Gastroesophageal sphincter (tissue), 2 donors: ENCODE measurements at regions not wholly inside any gene's neighbourhood (a gene's known extent, or its start where the extent isn't known, plus 50 kb on each side); places are given as distances from the start of the nearest gene placed in this dataset.

ENCODE experiments used
- POLR2A ChIP-seq, 2 donors: fragments of 450-650 bp; IDR thresholded peaks; one replicate each; pipeline ENCODE4 v1.6.1; 2017; ENCODE audit warnings: antibody characterized with exemption in 2 of 2, mild to moderate bottlenecking in 2 of 2, moderate library complexity in 1 of 2
- POLR2AphosphoS5 ChIP-seq: sonication (generic); formaldehyde crosslinking; IDR thresholded peaks from one replicate; pipeline ENCODE4 v1.6.1; 2017; ENCODE audit warnings: antibody characterized with exemption

DNA sequence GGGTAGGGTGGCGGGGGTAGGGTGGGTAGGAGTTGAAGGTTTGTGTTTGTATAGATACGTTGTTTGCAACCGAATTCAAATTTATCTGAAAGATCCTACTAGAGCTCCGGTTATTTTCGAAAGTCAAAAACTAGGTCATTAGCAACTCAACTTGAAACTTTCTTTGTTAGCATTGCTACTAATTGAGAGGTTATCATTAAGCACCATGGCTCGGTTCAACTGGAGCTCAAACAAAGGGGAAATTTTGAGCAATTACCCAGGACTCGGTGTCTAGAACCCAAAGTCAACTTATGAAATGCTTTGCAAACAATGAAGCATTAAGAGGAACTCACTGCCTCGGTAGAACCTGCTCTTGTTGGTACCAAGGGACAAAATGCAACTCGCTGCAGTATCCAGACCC lies 207.7 kb downstream of the BCAT1 start:
- TF ChIP-seq POLR2A (IDR thresholded peaks at IDR 0.05) (no peak), POLR2AphosphoS5 (no peak)
